GM19455 (cell line): ENCODE measurements at regions not wholly inside any gene's neighbourhood (a gene's known extent, or its start where the extent isn't known, plus 50 kb on each side); places are given as distances from the start of the nearest gene placed in this dataset.
"Not testable (repeated sequence)": the region's sequence is repeated elsewhere in the genome, so short reads cannot be mapped to it uniquely, and the experiment has no call there.

Experiments used
- ATAC-seq: cut with Tn5 transposase; IDR thresholded peaks from one replicate; pipeline ENCODE4 v1.9.1; 2021; ENCODE audit not compliant: unreplicated experiment

- ATAC-seq = no peak
Observed at GRCh38 chr18:57954935-57955334, 89.1 kb upstream of the NEDD4L start.

DNA sequence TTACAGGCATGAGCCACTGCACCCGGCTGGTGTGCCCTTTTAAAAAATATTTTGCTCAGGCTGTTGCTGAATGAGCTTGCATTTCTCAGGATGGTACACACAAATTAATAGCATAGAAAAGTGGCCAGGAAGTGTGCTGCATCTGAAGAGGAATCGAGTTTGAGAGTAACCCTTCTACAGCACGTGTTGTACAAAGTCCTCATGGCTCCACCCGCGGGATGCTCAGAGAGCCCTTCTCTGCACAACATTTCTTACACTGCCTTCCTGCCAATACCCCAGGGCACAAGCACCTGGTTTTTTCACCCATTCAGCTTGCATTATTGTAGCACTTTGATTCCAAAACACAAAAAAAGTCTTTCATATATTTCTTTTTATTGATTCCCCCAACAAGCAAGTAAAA is 90.1 kb upstream of the NEDD4L start:
- ATAC-seq = no peak

DNA sequence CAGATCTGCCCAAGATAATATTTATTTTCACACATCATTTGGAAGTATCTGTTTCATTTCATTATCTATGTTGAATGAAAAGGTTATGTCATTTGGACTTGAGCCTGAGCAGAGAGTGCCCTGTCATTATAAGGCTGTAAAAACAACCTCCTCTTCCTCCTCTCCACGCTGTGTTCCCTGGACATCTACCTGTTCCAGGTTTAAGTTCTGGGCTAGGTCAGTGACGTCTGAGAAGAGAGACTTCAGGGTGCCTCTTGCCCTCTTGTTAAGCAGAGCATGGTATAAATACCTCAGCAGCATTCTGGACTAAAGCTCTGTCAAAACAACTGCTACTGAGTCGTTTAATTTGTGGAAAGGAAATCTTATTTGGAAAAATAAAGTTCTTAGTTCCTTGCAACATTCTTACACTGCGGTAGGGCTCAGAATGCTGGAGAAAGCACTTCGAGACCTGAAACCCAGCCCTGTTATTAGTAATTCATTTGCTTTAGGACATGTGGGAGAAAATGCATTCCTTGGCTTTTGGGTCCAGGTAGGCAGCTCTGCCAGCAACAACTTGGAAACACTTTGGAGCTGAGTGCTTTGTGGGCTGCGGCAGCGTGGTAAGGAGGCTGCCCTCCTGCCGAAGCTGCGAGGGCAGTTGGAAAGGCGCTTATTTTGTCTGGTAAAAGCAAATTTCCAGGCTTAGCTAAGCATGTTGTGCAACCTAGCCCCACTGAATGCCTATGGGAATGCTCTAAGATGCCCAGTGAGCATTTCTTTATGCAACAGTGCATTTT is 91.8 kb upstream of the NEDD4L start:
- no peak for ATAC-seq

DNA sequence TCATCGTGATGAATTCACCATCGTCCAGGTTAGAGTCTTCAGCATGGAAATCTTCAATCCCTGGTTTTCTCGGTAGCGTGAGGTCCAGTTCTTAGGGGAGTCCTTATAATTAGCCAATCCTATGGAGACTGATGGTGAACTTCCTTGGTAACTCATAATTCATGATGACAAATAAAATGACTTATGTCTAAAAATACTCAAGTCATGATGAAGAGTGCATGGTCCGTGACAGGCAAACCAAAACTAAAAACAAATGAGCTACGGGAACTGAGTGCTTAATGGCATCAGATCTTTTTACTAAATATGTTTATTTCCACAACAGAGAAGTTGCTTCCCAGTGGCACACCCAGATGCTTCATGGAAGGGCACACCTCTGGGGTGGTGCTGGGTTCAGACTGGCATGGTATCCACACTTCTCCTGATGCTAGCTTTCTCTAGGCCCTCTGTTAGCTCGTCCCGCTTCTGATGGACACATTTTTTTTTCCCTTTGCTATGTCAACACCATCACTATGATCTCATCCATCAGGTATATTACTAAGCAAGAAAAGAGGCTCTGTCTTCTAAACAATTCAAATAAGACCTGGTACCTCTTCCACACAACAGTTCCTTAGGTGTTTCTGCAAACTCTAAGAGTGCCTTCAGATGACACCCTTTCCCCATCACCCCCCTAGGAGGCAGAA is 92.8 kb upstream of the NEDD4L start:
- ATAC-seq = peak; percentile 70

DNA sequence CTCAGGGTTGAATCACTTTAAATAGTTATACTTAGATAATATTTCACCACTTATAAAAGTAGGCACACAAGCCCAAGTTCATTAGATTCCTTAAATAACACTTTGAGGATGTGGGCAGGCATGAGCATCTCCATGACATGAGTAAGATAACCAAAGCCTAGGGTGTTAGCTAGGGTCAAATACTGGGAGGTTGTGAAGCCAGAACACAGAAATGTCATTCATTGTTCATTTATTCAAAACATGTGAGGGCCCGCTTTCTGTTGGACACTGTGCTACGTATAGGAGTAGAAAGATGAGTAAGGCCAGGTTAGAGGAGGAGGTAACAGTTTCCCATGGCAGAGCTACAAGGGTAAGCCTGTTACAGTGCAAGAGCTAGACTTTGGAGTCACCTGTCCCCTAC is 93.5 kb upstream of the NEDD4L start:
- ATAC-seq = no peak

- ATAC-seq = not testable (repeated sequence)
Observed at GRCh38 chr18:57949335-57949734, 94.7 kb upstream of the NEDD4L start.

DNA sequence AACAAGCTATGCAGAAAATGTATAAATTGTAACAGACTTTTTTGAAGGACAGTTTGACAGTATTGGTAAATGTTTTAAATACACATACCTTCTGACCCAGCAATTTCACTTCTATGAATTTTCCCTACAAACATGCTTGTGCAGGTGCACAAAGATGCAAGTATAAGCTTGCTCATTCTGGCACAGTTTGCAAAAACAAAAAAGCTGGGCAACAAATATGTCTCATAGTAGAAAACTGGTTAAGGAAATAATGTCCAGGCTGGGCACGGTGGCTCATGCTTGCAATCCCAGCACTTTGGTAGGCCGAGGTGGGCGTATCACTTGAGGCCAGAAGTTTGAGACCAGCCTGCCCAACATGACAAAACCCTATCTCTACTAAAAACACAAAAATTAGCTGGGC is 96.9 kb upstream of the NEDD4L start:
- no peak for ATAC-seq

GRCh38 chr18:57943723-57944122 is 100.3 kb upstream of the NEDD4L start:
- ATAC-seq = no peak

GRCh38 chr18:57942493-57942892 is 101.5 kb upstream of the NEDD4L start:
- ATAC-seq = no peak

- ATAC-seq = no peak
Observed at GRCh38 chr18:57941841-57942489, 102.1 kb upstream of the NEDD4L start.

GRCh38 chr18:57940166-57940660 is 103.8 kb upstream of the NEDD4L start:
- no peak for ATAC-seq

DNA sequence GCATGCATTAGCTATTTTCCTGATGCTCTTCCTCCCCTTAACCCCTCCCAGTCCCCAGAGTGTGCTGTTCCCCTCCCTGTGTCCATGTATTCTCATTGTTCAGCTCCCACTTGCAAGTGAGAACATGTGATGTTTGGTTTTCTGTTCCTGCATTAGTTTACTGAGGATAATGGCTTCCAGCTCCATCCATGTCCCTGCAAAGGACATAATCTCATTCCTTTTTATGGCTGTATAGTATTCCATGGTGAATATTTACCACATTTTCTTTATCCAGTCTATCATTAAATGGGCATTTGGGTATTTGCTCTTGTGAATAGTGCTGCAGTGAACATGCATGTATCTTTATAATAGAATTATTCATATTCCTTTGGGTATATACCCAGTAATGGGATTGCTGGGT is 109.7 kb upstream of the NEDD4L start:
- not testable (repeated sequence) for ATAC-seq

DNA sequence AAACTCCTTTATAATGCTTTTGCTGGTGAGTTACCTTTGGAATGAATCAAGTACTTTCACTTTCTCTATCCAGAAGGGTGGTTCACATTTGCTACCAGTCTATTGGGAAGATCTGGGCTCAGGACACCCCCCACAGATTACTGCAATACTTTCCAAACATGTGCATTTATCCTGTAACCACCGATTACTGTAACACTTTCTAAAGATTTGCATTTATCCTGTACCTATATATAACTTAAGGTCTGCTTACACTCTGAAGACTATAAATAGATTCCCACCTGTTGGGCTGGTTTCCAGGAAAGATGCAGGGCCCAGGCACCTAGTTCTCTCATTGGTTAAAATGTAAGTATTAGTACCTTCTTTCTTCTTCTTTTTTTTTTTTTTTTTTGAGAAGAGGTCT is 113.0 kb upstream of the NEDD4L start:
- peak; percentile 72 for ATAC-seq

DNA sequence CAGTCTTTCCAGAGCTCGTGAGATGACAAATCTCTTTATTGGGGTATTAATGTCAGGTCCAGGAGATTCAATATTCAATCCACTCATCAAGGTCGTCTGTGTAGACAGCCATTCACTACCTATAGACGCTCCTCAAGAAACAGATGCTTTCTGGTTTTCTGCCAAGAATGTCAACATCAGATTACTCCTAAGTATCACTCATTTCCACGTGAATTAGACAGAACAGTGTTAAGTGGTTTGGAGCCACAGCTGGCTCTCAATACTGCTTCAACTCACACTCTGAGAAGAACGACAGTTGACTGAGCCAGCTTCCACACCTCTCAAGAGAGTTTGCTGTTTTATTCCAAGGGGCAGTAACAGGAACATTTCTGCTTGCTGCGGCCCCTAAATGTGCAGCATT is 113.5 kb upstream of the NEDD4L start:
- ATAC-seq = no peak

- ATAC-seq = no peak
Observed at GRCh38 chr18:57929922-57930321, 114.1 kb upstream of the NEDD4L start.

DNA sequence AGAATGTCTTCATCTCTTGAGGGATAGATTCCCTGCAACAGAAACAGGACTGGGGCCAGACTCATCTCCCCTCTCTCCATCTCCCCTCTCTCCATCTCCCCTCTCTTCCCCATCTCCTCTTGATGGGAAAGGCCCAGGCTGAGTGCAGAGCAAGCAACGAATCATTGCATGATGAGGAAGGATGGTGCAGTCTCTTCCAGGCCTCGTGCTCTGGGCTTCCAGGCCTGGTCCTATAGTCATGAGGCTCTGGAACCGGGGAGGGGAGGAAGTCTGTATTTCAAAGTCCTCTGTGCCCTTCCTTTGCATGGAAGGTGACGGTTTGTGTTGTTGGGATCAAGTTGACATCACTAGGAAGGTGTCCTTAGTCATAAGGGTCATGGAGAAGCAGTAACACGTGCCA is 115.6 kb upstream of the NEDD4L start:
- no peak for ATAC-seq

- ATAC-seq = no peak
Observed at GRCh38 chr18:57927511-57927910, 116.5 kb upstream of the NEDD4L start.

- no peak for ATAC-seq
Observed at GRCh38 chr18:57925706-57926105, 118.3 kb upstream of the NEDD4L start.

GRCh38 chr18:57923611-57924010 is 120.4 kb upstream of the NEDD4L start:
- ATAC-seq = no peak

GRCh38 chr18:57922885-57923284 is 119.8 kb upstream of the ATP8B1 start:
- ATAC-seq = no peak

GRCh38 chr18:57921708-57922107 is 118.6 kb upstream of the ATP8B1 start:
- ATAC-seq = no peak

DNA sequence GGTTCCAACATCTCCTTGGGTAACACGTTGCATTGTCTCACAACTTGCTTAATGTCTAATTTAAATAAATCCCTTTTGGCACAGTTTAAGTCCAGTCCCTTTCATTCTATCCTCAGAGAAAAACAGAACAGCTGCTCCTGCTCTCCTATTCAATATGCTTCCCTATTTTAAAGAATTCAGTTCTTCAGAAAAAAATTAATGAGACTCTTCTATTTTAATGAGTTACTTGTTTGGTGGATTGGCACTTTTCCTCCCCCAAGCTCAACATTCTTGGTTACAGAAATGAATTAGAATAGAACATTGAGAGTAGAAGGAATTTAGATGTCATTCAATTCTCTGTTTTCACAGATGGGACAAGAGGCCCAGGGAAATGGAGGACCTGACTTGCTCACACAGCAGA is 116.9 kb upstream of the ATP8B1 start:
- no peak for ATAC-seq
